ENCODE measurements at regions not wholly inside any gene's neighbourhood (a gene's known extent, or its start where the extent isn't known, plus 50 kb on each side); places are given as distances from the start of the nearest gene placed in this dataset.
A peak's percentile ranks its signal among the peaks of the same experiment; 100 is the strongest.

DNA sequence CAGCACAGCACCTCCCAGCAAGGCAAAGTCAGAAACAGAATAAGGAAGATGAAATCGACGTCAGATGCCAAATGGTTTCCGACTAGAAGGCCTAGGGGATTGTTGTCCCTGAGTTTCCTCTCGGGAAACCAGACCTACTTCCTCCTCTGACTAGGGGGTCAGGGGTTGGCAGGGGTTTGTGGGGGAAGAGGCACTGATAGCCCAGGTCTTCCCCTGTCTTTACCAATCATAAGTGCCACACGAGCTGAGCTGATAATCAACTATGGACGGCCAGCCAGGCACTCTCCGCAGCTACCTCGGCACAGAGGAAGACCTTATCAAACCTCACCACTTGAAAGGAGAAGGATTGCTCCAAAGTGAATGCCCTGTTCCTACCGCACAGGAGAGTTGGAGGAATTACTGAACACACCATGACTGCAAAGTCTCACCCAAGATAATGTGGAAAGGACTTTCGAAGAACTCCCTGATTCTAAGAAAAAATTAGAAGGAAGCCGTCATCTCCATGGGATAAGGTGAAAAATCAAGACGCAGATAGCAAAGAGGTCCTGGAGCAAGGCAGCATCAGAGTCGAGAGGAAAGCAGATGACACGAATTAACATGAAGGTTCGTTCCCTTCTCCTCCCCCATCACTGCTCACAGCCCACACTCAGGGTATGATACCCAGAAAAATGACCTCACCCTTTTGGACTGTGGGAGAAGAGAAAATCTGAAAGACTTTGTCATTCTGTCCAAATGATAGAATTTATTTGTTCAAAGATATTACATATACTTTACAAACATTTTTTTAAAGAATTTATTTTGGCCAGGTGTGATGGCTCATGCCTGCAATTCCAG lies 77.7 kb upstream of the MED13L start (continued):
- TF ChIP-seq, protein P1, sequence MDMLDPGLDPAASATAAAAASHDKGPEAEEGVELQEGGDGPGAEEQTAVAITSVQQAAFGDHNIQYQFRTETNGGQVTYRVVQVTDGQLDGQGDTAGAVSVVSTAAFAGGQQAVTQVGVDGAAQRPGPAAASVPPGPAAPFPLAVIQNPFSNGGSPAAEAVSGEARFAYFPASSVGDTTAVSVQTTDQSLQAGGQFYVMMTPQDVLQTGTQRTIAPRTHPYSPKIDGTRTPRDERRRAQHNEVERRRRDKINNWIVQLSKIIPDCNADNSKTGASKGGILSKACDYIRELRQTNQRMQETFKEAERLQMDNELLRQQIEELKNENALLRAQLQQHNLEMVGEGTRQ (IDR thresholded peaks at IDR 0.05; ENCODE audit: low read depth, low read length): no peak

DNA sequence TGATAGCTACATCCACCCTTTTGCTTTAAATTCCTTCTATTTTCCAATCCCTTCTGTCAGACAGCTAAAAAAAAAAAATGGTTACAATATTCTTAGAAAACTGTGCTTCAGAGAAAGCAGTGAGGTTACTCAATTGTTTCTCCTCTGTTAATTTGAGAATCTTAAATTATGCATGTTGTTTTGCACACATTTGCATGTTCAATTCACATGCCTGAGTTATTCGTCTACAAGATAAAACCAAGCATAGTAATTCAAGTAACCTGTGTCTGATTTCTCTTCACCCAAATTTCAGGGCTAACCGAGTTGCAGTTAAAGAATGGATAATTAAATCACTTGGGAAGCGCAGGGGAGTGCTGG lies 81.0 kb upstream of the MED13L start:
- H3K27ac ChIP-seq (ENCODE audit: insufficient read depth, low read length): peak overlapping the region; percentile 19; the same call in 1 of the 2 replicates
- H3K27me3 ChIP-seq (ENCODE audit: control insufficient read depth, insufficient read depth, low read length): no peaks in the 10 kb centered on the region
- no peaks in the 10 kb centered on the region for H3K79me1 ChIP-seq (ENCODE audit: low read depth in 1 of 2, low read length in 2 of 2)
- WGBS, 2 experiments (ENCODE audit: extremely low coverage in 2 of 2, insufficient read length in 1 of 2): no CpG with 5 or more reads among the region's 3 CpGs
- peak overlapping the region; percentile 27 to 67; a peak in 1 of 4 replicates for H4K8ac ChIP-seq (ENCODE audit: low read depth in 2 of 2, low read length in 2 of 2)
- H2BK20ac ChIP-seq (ENCODE audit: low read depth, low read length): no peak overlapping the region
- H2AK5ac ChIP-seq (ENCODE audit: low read depth, low read length): no peak overlapping the region
- H3K36me3 ChIP-seq (ENCODE audit: control insufficient read depth, insufficient read depth, low read length): no peaks in the 10 kb centered on the region
- peak overlapping the region; percentile 82 for H3K14ac ChIP-seq (replicated peaks; ENCODE audit: low read depth, low read length)
- H4K91ac ChIP-seq (ENCODE audit: insufficient read depth, low read depth, low read length): no peak overlapping the region; the same call in 1 of the 2 replicates
- H3K23ac ChIP-seq (ENCODE audit: low read depth, low read length): 0 out of 2 replicates have a peak overlapping the region, but pooled peaks have one; percentile 8
- no peaks in the 10 kb centered on the region for H4K20me1 ChIP-seq (ENCODE audit: insufficient read depth, low read length)
- peak overlapping the region; percentile 61 for H3K4me2 ChIP-seq (ENCODE audit: low read depth, low read length)
- H4K5ac ChIP-seq (ENCODE audit: low read depth, low read length): peak overlapping the region; percentile 5; the same call in 1 of the 2 replicates
- H2BK5ac ChIP-seq (ENCODE audit: low read depth, low read length, poor library complexity, severe bottlenecking): peak overlapping the region; percentile 52
- no peak for ATAC-seq (ENCODE audit: low read depth)
- peaks cover 5% of the 10 kb centered on the region for H3K4me1 ChIP-seq (ENCODE audit: control insufficient read depth, insufficient read depth, low read length)
- peak overlapping the region; percentile 11 for H3K9ac ChIP-seq (ENCODE audit: low read depth, low read length)
- peaks cover 8% of the 10 kb centered on the region; the same call in 1 of the 2 replicates for H3K9me1 ChIP-seq (ENCODE audit: insufficient read depth, low read length)
- H3K56ac ChIP-seq (ENCODE audit: extremely low read depth, insufficient read depth, low read length): no peak overlapping the region
- peak overlapping the region; percentile 86; the same call in 1 of the 2 replicates for H2BK120ac ChIP-seq (ENCODE audit: low read depth, low read length)
- no peaks in the 10 kb centered on the region for H3K9me3 ChIP-seq (ENCODE audit: control insufficient read depth, insufficient read depth, low read length)
- peak overlapping the region; percentile 75 for H2AK9ac ChIP-seq (replicated peaks; ENCODE audit: low read depth, low read length, poor library complexity)
- intact Hi-C loops (cut with micrococcal nuclease) (no loop called here), in situ Hi-C loops (cut with MboI; ENCODE audit: low sequenced_read_pairs) (no loop called here), dilution Hi-C loops (cut with HindIII; ENCODE audit: low sequenced_read_pairs, unreplicated experiment) (no loop called here)
- peak overlapping the region; percentile 96 for H2AFZ ChIP-seq (replicated peaks; ENCODE audit: low read length, poor library complexity)
- no peak for DNase-seq
- peak overlapping the region; percentile 46; the same call in 1 of the 3 replicates for H2BK15ac ChIP-seq (ENCODE audit: low read depth, low read length)
- ChIA-PET POLR2A (ENCODE audit: unreplicated experiment) (no interaction called here), CTCF (interaction anchor here (0.5 to 0.6 kb wide), 2 partner anchors 11 to 30 kb away, joined by 3 to 7 read pairs; no protein-coding TSS in a partner anchor)
- H3K18ac ChIP-seq (ENCODE audit: low read depth, low read length): no peak overlapping the region
- H3K4ac ChIP-seq (ENCODE audit: low read depth, low read length): peak overlapping the region; percentile 79
- no peak overlapping the region for H3K4me3 ChIP-seq (ENCODE audit: insufficient read depth, low read depth, low read length)
- BruUV-seq (replicated peaks): no TSS peak
- TF ChIP-seq, protein P2, sequence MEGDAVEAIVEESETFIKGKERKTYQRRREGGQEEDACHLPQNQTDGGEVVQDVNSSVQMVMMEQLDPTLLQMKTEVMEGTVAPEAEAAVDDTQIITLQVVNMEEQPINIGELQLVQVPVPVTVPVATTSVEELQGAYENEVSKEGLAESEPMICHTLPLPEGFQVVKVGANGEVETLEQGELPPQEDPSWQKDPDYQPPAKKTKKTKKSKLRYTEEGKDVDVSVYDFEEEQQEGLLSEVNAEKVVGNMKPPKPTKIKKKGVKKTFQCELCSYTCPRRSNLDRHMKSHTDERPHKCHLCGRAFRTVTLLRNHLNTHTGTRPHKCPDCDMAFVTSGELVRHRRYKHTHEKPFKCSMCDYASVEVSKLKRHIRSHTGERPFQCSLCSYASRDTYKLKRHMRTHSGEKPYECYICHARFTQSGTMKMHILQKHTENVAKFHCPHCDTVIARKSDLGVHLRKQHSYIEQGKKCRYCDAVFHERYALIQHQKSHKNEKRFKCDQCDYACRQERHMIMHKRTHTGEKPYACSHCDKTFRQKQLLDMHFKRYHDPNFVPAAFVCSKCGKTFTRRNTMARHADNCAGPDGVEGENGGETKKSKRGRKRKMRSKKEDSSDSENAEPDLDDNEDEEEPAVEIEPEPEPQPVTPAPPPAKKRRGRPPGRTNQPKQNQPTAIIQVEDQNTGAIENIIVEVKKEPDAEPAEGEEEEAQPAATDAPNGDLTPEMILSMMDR (conservative IDR thresholded peaks at IDR 0.05; ENCODE audit: low read depth, low read length): no peak
- TF ChIP-seq FOS (IDR thresholded peaks at IDR 0.05; ENCODE audit: low read depth, low read length): no peak
- TF ChIP-seq, protein P1 (IDR thresholded peaks at IDR 0.05; ENCODE audit: low read depth, low read length): no peak
- TF ChIP-seq MXI1 (IDR thresholded peaks at IDR 0.05; ENCODE audit: borderline replicate concordance, low read depth, low read length): no peak
- TF ChIP-seq SMC3 (IDR thresholded peaks at IDR 0.05; ENCODE audit: low read depth, low read length): no peak
- TF ChIP-seq RAD21 (IDR thresholded peaks at IDR 0.05; ENCODE audit: low read length): no peak
- no peak for TF ChIP-seq CHD1 (IDR thresholded peaks at IDR 0.05; ENCODE audit: low read depth, low read length)
- TF ChIP-seq POLR2A (IDR thresholded peaks at IDR 0.05; ENCODE audit: low read depth, low read length): no peak
- no peak for TF ChIP-seq BHLHE40 (IDR thresholded peaks at IDR 0.05; ENCODE audit: low read depth, low read length)
- no peak for TF ChIP-seq MAZ (IDR thresholded peaks at IDR 0.05; ENCODE audit: borderline replicate concordance, low read depth, low read length)
- TF ChIP-seq MAFK (IDR thresholded peaks at IDR 0.05; ENCODE audit: low read depth, low read length): no peak
- no peak for TF ChIP-seq NFE2L2 (IDR thresholded peaks at IDR 0.05; ENCODE audit: low read depth, low read length)
- TF ChIP-seq RFX5 (IDR thresholded peaks at IDR 0.05; ENCODE audit: low read depth, low read length): no peak

Measured in IMR-90 (cell line).